PFSK-1 (cell line): ENCODE measurements at regions not wholly inside any gene's neighbourhood (a gene's known extent, or its start where the extent isn't known, plus 50 kb on each side); places are given as distances from the start of the nearest gene placed in this dataset.

Experiments used
- REST ChIP-seq, 2 experiments: IDR thresholded peaks; 2 replicates each; pipeline versions ENCODE4 v1.6.1 to v1.8.0; 2011 to 2012; ENCODE audit warnings: low read depth in 2 of 2, low read length in 2 of 2, control low read depth in 1 of 2, inconsistent platforms in 1 of 2, mild to moderate bottlenecking in 1 of 2, moderate library complexity in 1 of 2; ENCODE audit not compliant: insufficient read depth in 1 of 2
- TAF1 ChIP-seq: IDR thresholded peaks from 2 replicates; pipeline ENCODE4 v1.6.1; 2012; ENCODE audit warnings: low read length, control low read depth, borderline replicate concordance; ENCODE audit not compliant: insufficient read depth

DNA sequence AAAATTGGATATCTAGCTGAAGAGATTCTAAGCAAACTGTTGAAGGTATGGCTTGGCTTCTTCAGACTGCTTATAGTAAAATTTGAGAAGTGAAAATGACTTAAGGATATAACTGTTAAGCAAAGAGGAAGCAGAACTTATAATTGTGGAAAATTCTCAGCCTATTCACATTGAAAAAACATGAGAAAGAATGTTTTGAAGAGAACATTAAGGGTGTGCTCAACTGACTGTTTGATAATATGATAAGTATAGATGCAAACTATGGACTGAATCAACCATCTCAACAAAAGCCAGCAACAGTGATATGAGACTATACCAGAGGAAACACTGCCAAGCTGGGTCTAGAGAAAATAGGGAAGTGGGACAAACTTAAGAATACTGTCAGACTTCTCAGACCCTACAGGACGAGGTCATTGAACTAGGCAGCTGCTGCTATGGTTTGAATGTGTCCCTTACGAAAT, 133.1 kb upstream of the PPP1R3A start:
- no peak for TF ChIP-seq TAF1
- no peak for TF ChIP-seq REST (IDR thresholded peaks at IDR 0.05; ENCODE audit: insufficient read depth in 1 of 2, low read depth in 2 of 2, low read length in 2 of 2)
